ENCODE measurements at regions not wholly inside any gene's neighbourhood (a gene's known extent, or its start where the extent isn't known, plus 50 kb on each side); places are given as distances from the start of the nearest gene placed in this dataset.
"Not testable (repeated sequence)": the region's sequence is repeated elsewhere in the genome, so short reads cannot be mapped to it uniquely, and the experiment has no call there.

GRCh38 chr1:21383785-21384401 lies 56.0 kb upstream of the NBPF3 start:
- WGBS (ENCODE audit: insufficient coverage): 9% methylated on average over 2 of the region's 5 CpGs
- Mint-ChIP-seq H3K27me3 (ENCODE audit: low read depth in 3 of 3) (peaks cover 57 to 78% (median 62%) of the 10 kb centered on the region in 3 donors), H3K9me3 (peaks cover 8 to 30% (median 22%) of the 10 kb centered on the region in 7 donors), H3K4me1 (peaks cover 10% of the 10 kb centered on the region), H3K27ac (no peak overlapping the region), H3K4me3 (peak overlapping the region in 1 of 2 donors; percentile 57), H3K36me3 (peaks cover 3 to 5% of the 10 kb centered on the region in 2 donors)
- TF ChIP-seq, protein P1, sequence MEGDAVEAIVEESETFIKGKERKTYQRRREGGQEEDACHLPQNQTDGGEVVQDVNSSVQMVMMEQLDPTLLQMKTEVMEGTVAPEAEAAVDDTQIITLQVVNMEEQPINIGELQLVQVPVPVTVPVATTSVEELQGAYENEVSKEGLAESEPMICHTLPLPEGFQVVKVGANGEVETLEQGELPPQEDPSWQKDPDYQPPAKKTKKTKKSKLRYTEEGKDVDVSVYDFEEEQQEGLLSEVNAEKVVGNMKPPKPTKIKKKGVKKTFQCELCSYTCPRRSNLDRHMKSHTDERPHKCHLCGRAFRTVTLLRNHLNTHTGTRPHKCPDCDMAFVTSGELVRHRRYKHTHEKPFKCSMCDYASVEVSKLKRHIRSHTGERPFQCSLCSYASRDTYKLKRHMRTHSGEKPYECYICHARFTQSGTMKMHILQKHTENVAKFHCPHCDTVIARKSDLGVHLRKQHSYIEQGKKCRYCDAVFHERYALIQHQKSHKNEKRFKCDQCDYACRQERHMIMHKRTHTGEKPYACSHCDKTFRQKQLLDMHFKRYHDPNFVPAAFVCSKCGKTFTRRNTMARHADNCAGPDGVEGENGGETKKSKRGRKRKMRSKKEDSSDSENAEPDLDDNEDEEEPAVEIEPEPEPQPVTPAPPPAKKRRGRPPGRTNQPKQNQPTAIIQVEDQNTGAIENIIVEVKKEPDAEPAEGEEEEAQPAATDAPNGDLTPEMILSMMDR (IDR thresholded peaks at IDR 0.05): no peak
- H3K4me1 ChIP-seq (ENCODE audit: control insufficient read depth in 1 of 2, insufficient read depth in 2 of 2, low read length in 2 of 2): peaks cover 8% of the 10 kb centered on the region in 2 donors
- no peak overlapping the region for H3K9ac ChIP-seq (ENCODE audit: insufficient read depth, low read length, poor library complexity, severe bottlenecking)
- DNase-seq: no peak
- H3K9me3 ChIP-seq (replicated peaks in 1 of 2; ENCODE audit: control insufficient read depth in 1 of 2, insufficient read depth in 1 of 2, low read length in 2 of 2): peaks cover 12 to 24% of the 10 kb centered on the region in 2 donors
- H3K36me3 ChIP-seq (replicated peaks in 1 of 2; ENCODE audit: control insufficient read depth in 1 of 2, insufficient read depth in 2 of 2, low read length in 2 of 2): no peaks in the 10 kb centered on the region
- intact Hi-C loops (cut with micrococcal nuclease): no loop called here
- no peaks in the 10 kb centered on the region for H4K20me1 ChIP-seq (ENCODE audit: insufficient read depth, low read length)
- H3K79me2 ChIP-seq (ENCODE audit: insufficient read depth, low read length): no peaks in the 10 kb centered on the region
- H2AFZ ChIP-seq (ENCODE audit: insufficient read depth, low read depth, low read length, poor library complexity, severe bottlenecking): no peak overlapping the region
- peaks cover 32 to 66% of the 10 kb centered on the region in 2 donors for H3K27me3 ChIP-seq (ENCODE audit: control insufficient read depth in 2 of 2, insufficient read depth in 2 of 2, low read length in 2 of 2)
- H3K4me2 ChIP-seq (replicated peaks; ENCODE audit: extremely low read depth, low read length, poor library complexity, severe bottlenecking): no peak overlapping the region
- H3K27ac ChIP-seq (ENCODE audit: low read depth in 1 of 2, low read length in 2 of 2): no peak overlapping the region
- no peak overlapping the region for H3K4me3 ChIP-seq (replicated peaks in 1 of 3; ENCODE audit: low read depth in 2 of 3, low read length in 3 of 3)

- no peak overlapping the region for H3K4me2 ChIP-seq (replicated peaks; ENCODE audit: extremely low read depth, low read length, poor library complexity, severe bottlenecking)
- no peaks in the 10 kb centered on the region for H3K36me3 ChIP-seq (replicated peaks in 1 of 2; ENCODE audit: control insufficient read depth in 1 of 2, insufficient read depth in 2 of 2, low read length in 2 of 2)
- Mint-ChIP-seq H3K27ac (no peak overlapping the region), H3K4me1 (peaks cover 10% of the 10 kb centered on the region), H3K4me3 (peak overlapping the region in 1 of 2 donors; percentile 43), H3K27me3 (ENCODE audit: low read depth in 3 of 3) (peaks cover 72 to 94% (median 74%) of the 10 kb centered on the region in 3 donors), H3K36me3 (peaks cover 3 to 5% of the 10 kb centered on the region in 2 donors), H3K9me3 (peaks cover 12 to 38% (median 26%) of the 10 kb centered on the region in 7 donors)
- DNase-seq: no peak
- no peaks in the 10 kb centered on the region for H4K20me1 ChIP-seq (ENCODE audit: insufficient read depth, low read length)
- H3K9me3 ChIP-seq (replicated peaks in 1 of 2; ENCODE audit: control insufficient read depth in 1 of 2, insufficient read depth in 1 of 2, low read length in 2 of 2): peaks cover 12 to 26% of the 10 kb centered on the region in 2 donors
- no peak overlapping the region for H3K9ac ChIP-seq (ENCODE audit: insufficient read depth, low read length, poor library complexity, severe bottlenecking)
- no peak overlapping the region for H3K27ac ChIP-seq (ENCODE audit: low read depth in 1 of 2, low read length in 2 of 2)
- H2AFZ ChIP-seq (ENCODE audit: insufficient read depth, low read depth, low read length, poor library complexity, severe bottlenecking): no peak overlapping the region
- H3K79me2 ChIP-seq (ENCODE audit: insufficient read depth, low read length): no peaks in the 10 kb centered on the region
- H3K4me1 ChIP-seq (ENCODE audit: control insufficient read depth in 1 of 2, insufficient read depth in 2 of 2, low read length in 2 of 2): peaks cover 8% of the 10 kb centered on the region in 2 donors
- TF ChIP-seq, protein P1 (IDR thresholded peaks at IDR 0.05): no peak
- no peak overlapping the region for H3K4me3 ChIP-seq (replicated peaks in 1 of 3; ENCODE audit: low read depth in 2 of 3, low read length in 3 of 3)
- peaks cover 45 to 83% of the 10 kb centered on the region in 2 donors for H3K27me3 ChIP-seq (ENCODE audit: control insufficient read depth in 2 of 2, insufficient read depth in 2 of 2, low read length in 2 of 2)
- 73% methylated on average over 2 of the region's 3 CpGs for WGBS (ENCODE audit: insufficient coverage)
- intact Hi-C loops (cut with micrococcal nuclease): no loop called here
These were observed 58.6 kb upstream of the NBPF3 start for GRCh38 chr1:21381354-21381753.

GRCh38 chr1:21380147-21380546 lies 59.8 kb upstream of the NBPF3 start:
- H2AFZ ChIP-seq (ENCODE audit: insufficient read depth, low read depth, low read length, poor library complexity, severe bottlenecking); H3K9ac ChIP-seq (ENCODE audit: insufficient read depth, low read length, poor library complexity, severe bottlenecking); H3K27ac ChIP-seq (ENCODE audit: low read depth in 1 of 2, low read length in 2 of 2); H3K36me3 ChIP-seq (replicated peaks in 1 of 2; ENCODE audit: control insufficient read depth in 1 of 2, insufficient read depth in 2 of 2, low read length in 2 of 2); H4K20me1 ChIP-seq (ENCODE audit: insufficient read depth, low read length); H3K79me2 ChIP-seq (ENCODE audit: insufficient read depth, low read length); H3K27ac Mint-ChIP-seq; H3K36me3 Mint-ChIP-seq; H3K4me3 ChIP-seq (replicated peaks in 1 of 3; ENCODE audit: low read depth in 2 of 3, low read length in 3 of 3); intact Hi-C loops (cut with micrococcal nuclease); H3K4me1 Mint-ChIP-seq; DNase-seq; H3K4me1 ChIP-seq (ENCODE audit: control insufficient read depth in 1 of 2, insufficient read depth in 2 of 2, low read length in 2 of 2); H3K4me2 ChIP-seq (replicated peaks; ENCODE audit: extremely low read depth, low read length, poor library complexity, severe bottlenecking): not testable (repeated sequence)
- peak overlapping the region in 1 of 2 donors; percentile 67 for H3K4me3 Mint-ChIP-seq
- peaks cover 12 to 38% (median 24%) of the 10 kb centered on the region in 7 donors for H3K9me3 Mint-ChIP-seq
- 93% methylated on average over 4 of the region's 7 CpGs for WGBS (ENCODE audit: insufficient coverage)
- Histone ChIP-seq H3K27me3 (ENCODE audit: control insufficient read depth in 2 of 2, insufficient read depth in 2 of 2, low read length in 2 of 2) (peaks cover 47 to 84% of the 10 kb centered on the region in 2 donors), H3K9me3 (replicated peaks in 1 of 2; ENCODE audit: control insufficient read depth in 1 of 2, insufficient read depth in 1 of 2, low read length in 2 of 2) (peaks cover 12 to 26% of the 10 kb centered on the region in 2 donors)
- H3K27me3 Mint-ChIP-seq (ENCODE audit: low read depth in 3 of 3): peaks cover 66 to 97% (median 68%) of the 10 kb centered on the region in 3 donors

Measured in CD14-positive monocyte (primary cell).